ENCODE measurements at regions not wholly inside any gene's neighbourhood (a gene's known extent, or its start where the extent isn't known, plus 50 kb on each side); places are given as distances from the start of the nearest gene placed in this dataset.
A peak's percentile ranks its signal among the peaks of the same experiment; 100 is the strongest.

DNA sequence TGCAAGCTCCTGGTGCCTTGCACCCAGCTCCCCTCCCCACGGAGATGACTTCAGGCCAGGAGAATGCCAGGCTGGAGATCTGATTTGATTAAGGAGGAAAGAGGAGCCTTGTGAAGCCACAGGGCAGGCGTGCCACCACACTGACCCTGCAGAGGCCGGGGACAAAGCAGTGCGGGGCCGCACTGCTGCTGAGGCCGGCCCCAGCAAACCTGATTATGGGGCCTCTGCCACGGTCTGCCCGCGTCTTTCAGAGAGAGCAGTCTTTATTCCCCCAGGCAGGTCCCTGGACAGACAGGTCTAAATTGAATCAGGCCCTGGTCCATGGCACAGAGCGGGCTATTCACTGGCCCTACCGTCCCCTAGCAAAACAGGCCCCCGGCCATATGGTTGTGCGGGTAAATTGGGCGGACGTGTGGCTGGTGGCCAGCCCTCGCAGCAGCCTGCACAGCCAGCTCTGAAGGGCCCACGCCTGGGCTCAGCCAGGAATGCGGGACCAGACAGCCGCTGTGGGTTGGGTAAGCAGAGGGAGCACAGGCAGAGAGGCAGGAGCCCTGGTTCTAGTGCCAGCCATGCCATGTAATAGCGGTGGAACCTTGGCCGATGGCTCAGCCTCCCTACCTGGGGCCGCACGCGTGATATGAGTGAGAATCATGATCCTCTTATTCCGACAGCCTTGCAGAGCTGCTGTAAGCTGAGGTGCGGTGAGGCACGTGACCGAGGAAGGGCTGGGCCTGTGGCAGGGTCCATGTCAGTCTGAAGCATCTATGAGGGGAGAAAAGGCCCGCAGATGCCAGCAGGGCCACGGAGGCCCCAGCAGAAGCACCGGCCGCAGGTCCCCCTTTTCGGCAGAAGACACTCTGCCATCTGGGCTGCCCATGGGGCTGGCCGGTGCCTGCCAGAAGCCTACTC, 97.3 kb upstream of the MYCN start (continued):
- peak; percentile 93 for TF ChIP-seq TSHZ2 (CRISPR knock-in tag; IDR thresholded peaks at IDR 0.05)

DNA sequence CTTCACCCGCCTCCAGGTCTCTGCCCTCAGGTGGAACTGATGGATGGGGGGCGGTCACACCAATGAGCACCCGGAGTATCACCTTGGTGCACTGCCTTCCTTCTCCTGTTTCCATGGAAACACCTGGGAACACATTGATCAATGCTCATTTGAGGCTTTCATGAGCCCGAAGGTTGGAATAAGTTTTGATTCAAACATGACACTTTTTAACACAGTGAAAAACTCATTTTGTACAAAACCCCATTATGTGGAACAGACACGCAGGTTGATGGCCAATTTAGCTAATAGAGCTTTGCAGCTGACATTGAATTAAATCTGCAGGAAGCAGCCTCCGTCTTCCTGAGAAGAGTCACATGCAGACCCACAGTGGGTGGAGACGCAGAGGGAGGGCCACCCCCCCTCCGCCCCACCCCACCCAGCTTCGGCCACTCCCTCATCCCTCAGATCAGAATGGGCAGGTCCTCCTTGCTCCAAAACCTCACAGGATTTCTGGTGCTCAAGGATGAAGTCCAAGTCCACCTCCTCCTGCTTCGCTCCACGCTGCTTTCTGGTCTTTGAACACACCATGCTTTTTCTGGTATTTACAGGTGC, 96.0 kb upstream of the MYCN start:
- ATAC-seq, result no peak
- TF ChIP-seq SNAI2 (CRISPR knock-in tag; IDR thresholded peaks at IDR 0.05) (no peak), ZFP3 (CRISPR knock-in tag; IDR thresholded peaks at IDR 0.05) (no peak), OSR1 (CRISPR knock-in tag; IDR thresholded peaks at IDR 0.05) (no peak), BACH2 (CRISPR knock-in tag; IDR thresholded peaks at IDR 0.05; ENCODE audit: borderline replicate concordance) (no peak), GLIS3 (CRISPR knock-in tag; IDR thresholded peaks at IDR 0.05) (no peak), ZNF70 (CRISPR knock-in tag; IDR thresholded peaks at IDR 0.05) (no peak), TOX (CRISPR knock-in tag; IDR thresholded peaks at IDR 0.05; ENCODE audit: borderline replicate concordance) (no peak), RARB (CRISPR knock-in tag; IDR thresholded peaks at IDR 0.05) (no peak), ISL1 (CRISPR knock-in tag; IDR thresholded peaks at IDR 0.05) (no peak), ZC3H10 (CRISPR knock-in tag; IDR thresholded peaks at IDR 0.05) (no peak), ZNF565 (CRISPR knock-in tag; conservative IDR thresholded peaks at IDR 0.05; ENCODE audit: low read depth) (no peak), ZFP30 (CRISPR knock-in tag; IDR thresholded peaks at IDR 0.05) (no peak), TSHZ2 (CRISPR knock-in tag; IDR thresholded peaks at IDR 0.05) (no peak), CSDC2 (CRISPR knock-in tag; IDR thresholded peaks at IDR 0.05) (no peak), ARNTL (CRISPR knock-in tag; IDR thresholded peaks at IDR 0.05; ENCODE audit: borderline replicate concordance, low read depth) (no peak), PPARA (CRISPR knock-in tag; IDR thresholded peaks at IDR 0.05; ENCODE audit: borderline replicate concordance) (no peak)

GRCh38 chr2:15845294-15845693, 95.1 kb upstream of the MYCN start:
- no peak for ATAC-seq
- TF ChIP-seq GLIS3 (CRISPR knock-in tag; IDR thresholded peaks at IDR 0.05) (no peak), SNAI2 (CRISPR knock-in tag; IDR thresholded peaks at IDR 0.05) (no peak), ARNTL (CRISPR knock-in tag; IDR thresholded peaks at IDR 0.05; ENCODE audit: borderline replicate concordance, low read depth) (no peak), OSR1 (CRISPR knock-in tag; IDR thresholded peaks at IDR 0.05) (no peak)

- TF ChIP-seq, protein P1, sequence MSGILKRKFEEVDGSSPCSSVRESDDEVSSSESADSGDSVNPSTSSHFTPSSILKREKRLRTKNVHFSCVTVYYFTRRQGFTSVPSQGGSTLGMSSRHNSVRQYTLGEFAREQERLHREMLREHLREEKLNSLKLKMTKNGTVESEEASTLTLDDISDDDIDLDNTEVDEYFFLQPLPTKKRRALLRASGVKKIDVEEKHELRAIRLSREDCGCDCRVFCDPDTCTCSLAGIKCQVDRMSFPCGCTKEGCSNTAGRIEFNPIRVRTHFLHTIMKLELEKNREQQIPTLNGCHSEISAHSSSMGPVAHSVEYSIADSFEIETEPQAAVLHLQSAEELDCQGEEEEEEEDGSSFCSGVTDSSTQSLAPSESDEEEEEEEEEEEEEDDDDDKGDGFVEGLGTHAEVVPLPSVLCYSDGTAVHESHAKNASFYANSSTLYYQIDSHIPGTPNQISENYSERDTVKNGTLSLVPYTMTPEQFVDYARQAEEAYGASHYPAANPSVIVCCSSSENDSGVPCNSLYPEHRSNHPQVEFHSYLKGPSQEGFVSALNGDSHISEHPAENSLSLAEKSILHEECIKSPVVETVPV (CRISPR knock-in tag; IDR thresholded peaks at IDR 0.05), result no peak
- no peak for TF ChIP-seq SNAI2 (CRISPR knock-in tag; IDR thresholded peaks at IDR 0.05)
- no peak for TF ChIP-seq TSHZ2 (CRISPR knock-in tag; IDR thresholded peaks at IDR 0.05)
- TF ChIP-seq, protein P2, sequence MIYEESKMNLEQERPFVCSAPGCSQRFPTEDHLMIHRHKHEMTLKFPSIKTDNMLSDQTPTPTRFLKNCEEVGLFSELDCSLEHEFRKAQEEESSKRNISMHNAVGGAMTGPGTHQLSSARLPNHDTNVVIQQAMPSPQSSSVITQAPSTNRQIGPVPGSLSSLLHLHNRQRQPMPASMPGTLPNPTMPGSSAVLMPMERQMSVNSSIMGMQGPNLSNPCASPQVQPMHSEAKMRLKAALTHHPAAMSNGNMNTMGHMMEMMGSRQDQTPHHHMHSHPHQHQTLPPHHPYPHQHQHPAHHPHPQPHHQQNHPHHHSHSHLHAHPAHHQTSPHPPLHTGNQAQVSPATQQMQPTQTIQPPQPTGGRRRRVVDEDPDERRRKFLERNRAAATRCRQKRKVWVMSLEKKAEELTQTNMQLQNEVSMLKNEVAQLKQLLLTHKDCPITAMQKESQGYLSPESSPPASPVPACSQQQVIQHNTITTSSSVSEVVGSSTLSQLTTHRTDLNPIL (CRISPR knock-in tag; IDR thresholded peaks at IDR 0.05; ENCODE audit: low read depth), result no peak
- TF ChIP-seq ESRRG (CRISPR knock-in tag; IDR thresholded peaks at IDR 0.05), result no peak
- TF ChIP-seq PATZ1 (CRISPR knock-in tag; IDR thresholded peaks at IDR 0.05; ENCODE audit: borderline replicate concordance), result no peak
- TF ChIP-seq RARB (CRISPR knock-in tag; IDR thresholded peaks at IDR 0.05), result no peak
- TF ChIP-seq TOX (CRISPR knock-in tag; IDR thresholded peaks at IDR 0.05; ENCODE audit: borderline replicate concordance), result no peak
- ATAC-seq, result no peak
Observed at GRCh38 chr2:15845737-15846405, 94.5 kb upstream of the MYCN start.
